Neural progenitor cell (in vitro differentiated cells): ENCODE measurements at regions not wholly inside any gene's neighbourhood (a gene's known extent, or its start where the extent isn't known, plus 50 kb on each side); places are given as distances from the start of the nearest gene placed in this dataset.

Source experiments
- DNase-seq: peaks from one replicate; pipeline ENCODE4 v3.0.0-alpha.2; 2016; ENCODE audit warnings: low spot score
- H2AFZ ChIP-seq: fragments of 200-600 bp; sonication (generic); replicated peaks from 2 replicates; pipeline ENCODE4 v1.6.1; 2016; ENCODE audit warnings: antibody characterized with exemption
- H3F3A ChIP-seq: fragments of 200-600 bp; sonication (generic); 2 replicates; pipeline ENCODE4 v1.6.1; 2016; ENCODE audit warnings: antibody characterized with exemption, low read depth
- H3K27ac ChIP-seq: fragments of 200-600 bp; sonication (generic); 2 replicates; pipeline ENCODE4 v1.5.1; 2016; ENCODE audit warnings: mild to moderate bottlenecking
- H3K27me3 ChIP-seq: fragments of 200-600 bp; sonication (generic); 2 replicates; pipeline ENCODE4 v1.6.1; 2016; ENCODE audit warnings: mild to moderate bottlenecking, moderate library complexity
- H3K36me3 ChIP-seq: fragments of 200-600 bp; sonication (generic); 2 replicates; pipeline ENCODE4 v1.5.1; 2016
- H3K4me1 ChIP-seq: fragments of 200-600 bp; sonication (generic); 2 replicates; pipeline ENCODE4 v1.6.1; 2016; ENCODE audit warnings: mixed run types
- H3K4me2 ChIP-seq: fragments of 200-600 bp; sonication (generic); 2 replicates; pipeline ENCODE4 v1.6.1; 2016
- H3K4me3 ChIP-seq: fragments of 200-600 bp; sonication (generic); 2 replicates; pipeline ENCODE4 v1.5.1; 2016
- H3K79me2 ChIP-seq: fragments of 200-600 bp; sonication (generic); 2 replicates; pipeline ENCODE4 v1.6.1; 2016; ENCODE audit warnings: low read depth
- H3K9ac ChIP-seq: fragments of 200-600 bp; sonication (generic); 2 replicates; pipeline ENCODE4 v1.6.1; 2016
- H3K9me3 ChIP-seq: fragments of 200-600 bp; sonication (generic); 2 replicates; pipeline ENCODE4 v1.5.1; 2016; ENCODE audit warnings: low read depth
- H4K20me1 ChIP-seq: fragments of 200-600 bp; sonication (generic); 2 replicates; pipeline ENCODE4 v1.6.1; 2016; ENCODE audit warnings: low read depth
- H3K27ac Mint-ChIP-seq: 3 replicates; pipeline ENCODE4 v1.8.0; 2021; ENCODE audit warnings: mixed read lengths
- H3K27me3 Mint-ChIP-seq: 2 replicates; pipeline ENCODE4 v1.8.0; 2022; ENCODE audit warnings: low read depth, mild to moderate bottlenecking, inconsistent platforms, moderate library complexity, mixed read lengths; ENCODE audit not compliant: insufficient read depth
- H3K36me3 Mint-ChIP-seq: 3 replicates; pipeline ENCODE4 v1.8.0; 2021; ENCODE audit warnings: mixed read lengths
- H3K4me1 Mint-ChIP-seq: 3 replicates; pipeline ENCODE4 v1.8.0; 2021; ENCODE audit warnings: mixed read lengths
- H3K4me3 Mint-ChIP-seq: 3 replicates; pipeline ENCODE4 v1.8.0; 2021; ENCODE audit warnings: mild to moderate bottlenecking, moderate library complexity, mixed read lengths
- H3K9me3 Mint-ChIP-seq: 3 replicates; pipeline ENCODE4 v1.8.0; 2020; ENCODE audit warnings: mixed read lengths
- EZH2 ChIP-seq: fragments of 200-600 bp; sonication (generic); IDR thresholded peaks from 2 replicates; pipeline ENCODE4 v1.6.1; 2017; ENCODE audit warnings: antibody characterized with exemption, mild to moderate bottlenecking, moderate library complexity
- EZH2phosphoT487 ChIP-seq: fragments of 200-600 bp; sonication (generic); IDR thresholded peaks from 2 replicates; pipeline ENCODE4 v1.6.1; 2017; ENCODE audit warnings: antibody characterized with exemption
- TF ChIP-seq, protein P1 (sequence below): fragments of 200-600 bp; sonication (generic); IDR thresholded peaks from 2 replicates; pipeline ENCODE4 v1.5.1; 2017; ENCODE audit warnings: antibody characterized with exemption, mild to moderate bottlenecking

DNA sequence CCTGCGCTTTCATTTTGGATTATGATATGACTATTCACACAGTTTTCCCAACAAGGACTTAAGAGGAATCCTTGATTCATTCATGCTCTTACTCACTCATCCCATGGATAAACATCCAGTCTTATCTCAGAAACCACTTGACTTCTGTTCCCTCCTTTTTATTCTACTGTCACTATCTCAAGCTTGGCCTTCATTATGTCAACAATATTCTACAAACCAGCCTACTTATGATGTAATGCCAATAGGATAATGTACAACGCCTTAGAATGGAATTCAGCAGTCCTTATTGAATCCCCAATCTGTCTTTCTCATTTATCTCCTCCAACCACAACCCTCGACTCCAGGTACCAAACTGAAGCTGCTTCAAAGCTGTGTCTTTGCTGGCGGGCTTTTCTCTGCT lies 448.5 kb downstream of the PDZRN4 start:
- Histone ChIP-seq H3K27me3 (no peaks in the 10 kb centered on the region), H3F3A (no peaks in the 10 kb centered on the region), H2AFZ (no peak overlapping the region), H3K4me1 (no peaks in the 10 kb centered on the region), H4K20me1 (no peaks in the 10 kb centered on the region), H3K36me3 (no peaks in the 10 kb centered on the region), H3K27ac (no peak overlapping the region), H3K9me3 (no peaks in the 10 kb centered on the region), H3K9ac (no peak overlapping the region), H3K4me2 (no peak overlapping the region), H3K4me3 (no peak overlapping the region), H3K79me2 (no peaks in the 10 kb centered on the region)
- Mint-ChIP-seq H3K27me3 (peaks cover 4% of the 10 kb centered on the region), H3K9me3 (peaks cover 10% of the 10 kb centered on the region), H3K27ac (no peak overlapping the region), H3K4me1 (peaks cover 9% of the 10 kb centered on the region), H3K4me3 (no peak overlapping the region), H3K36me3 (peaks cover 4% of the 10 kb centered on the region)
- no peak for DNase-seq
- TF ChIP-seq, protein P1, sequence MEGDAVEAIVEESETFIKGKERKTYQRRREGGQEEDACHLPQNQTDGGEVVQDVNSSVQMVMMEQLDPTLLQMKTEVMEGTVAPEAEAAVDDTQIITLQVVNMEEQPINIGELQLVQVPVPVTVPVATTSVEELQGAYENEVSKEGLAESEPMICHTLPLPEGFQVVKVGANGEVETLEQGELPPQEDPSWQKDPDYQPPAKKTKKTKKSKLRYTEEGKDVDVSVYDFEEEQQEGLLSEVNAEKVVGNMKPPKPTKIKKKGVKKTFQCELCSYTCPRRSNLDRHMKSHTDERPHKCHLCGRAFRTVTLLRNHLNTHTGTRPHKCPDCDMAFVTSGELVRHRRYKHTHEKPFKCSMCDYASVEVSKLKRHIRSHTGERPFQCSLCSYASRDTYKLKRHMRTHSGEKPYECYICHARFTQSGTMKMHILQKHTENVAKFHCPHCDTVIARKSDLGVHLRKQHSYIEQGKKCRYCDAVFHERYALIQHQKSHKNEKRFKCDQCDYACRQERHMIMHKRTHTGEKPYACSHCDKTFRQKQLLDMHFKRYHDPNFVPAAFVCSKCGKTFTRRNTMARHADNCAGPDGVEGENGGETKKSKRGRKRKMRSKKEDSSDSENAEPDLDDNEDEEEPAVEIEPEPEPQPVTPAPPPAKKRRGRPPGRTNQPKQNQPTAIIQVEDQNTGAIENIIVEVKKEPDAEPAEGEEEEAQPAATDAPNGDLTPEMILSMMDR = no peak
- no peak for TF ChIP-seq EZH2
- no peak for TF ChIP-seq EZH2phosphoT487

DNA sequence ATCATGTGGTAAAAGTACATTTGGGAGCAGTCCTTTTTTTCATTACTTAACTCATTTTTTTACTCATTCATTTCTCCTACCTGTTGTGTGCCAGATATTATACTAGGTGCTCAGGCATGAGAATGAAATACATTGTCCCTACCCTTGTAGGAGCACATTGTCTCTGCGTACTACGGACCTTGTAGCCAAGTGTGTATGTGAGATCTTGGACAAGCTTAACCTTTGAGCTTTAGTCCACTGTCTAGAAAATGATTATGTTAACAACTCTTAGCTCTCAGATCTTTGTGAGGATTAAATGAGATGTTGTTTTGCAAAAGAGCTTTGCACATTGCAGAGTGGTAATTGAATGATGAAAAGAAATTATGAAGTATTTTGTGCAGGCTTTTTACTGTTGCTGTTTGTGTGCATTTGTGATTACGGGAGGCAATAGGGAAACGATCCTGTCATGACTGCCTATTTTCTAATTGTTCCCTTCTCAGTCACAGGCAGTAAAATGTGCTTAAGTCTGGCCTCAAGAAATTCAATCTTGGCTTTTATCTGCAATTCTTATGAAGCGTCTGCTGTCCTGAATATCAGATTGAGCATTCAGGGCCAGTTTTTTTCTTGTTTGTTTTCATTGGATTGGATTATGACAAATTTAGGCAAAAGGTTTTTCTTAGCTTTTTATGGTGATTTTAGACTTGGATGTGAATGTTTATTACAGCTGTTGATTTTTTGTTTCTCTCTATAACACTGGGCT lies 447.7 kb downstream of the PDZRN4 start:
- H2AFZ ChIP-seq = no peak overlapping the region
- peaks cover 6% of the 10 kb centered on the region for H3K27me3 Mint-ChIP-seq

DNA sequence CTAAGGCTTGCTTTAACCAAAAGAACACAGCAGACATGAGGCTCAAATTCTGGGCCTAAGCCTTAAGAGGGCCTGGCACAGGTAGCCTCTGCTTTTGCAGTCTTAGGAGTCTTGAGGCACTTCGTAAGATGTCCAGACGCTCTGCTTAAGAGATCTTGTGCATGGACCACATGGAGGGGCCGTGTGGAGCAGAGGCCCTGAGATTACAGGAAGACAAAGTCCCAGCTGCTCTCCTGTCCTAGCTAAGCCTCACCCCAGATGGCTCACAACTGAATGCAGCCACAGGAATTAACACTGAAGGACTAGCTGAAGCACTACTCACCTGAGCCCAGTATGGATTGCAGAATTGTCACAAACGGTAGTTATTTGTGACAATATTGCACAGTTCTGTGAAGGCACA lies 446.0 kb downstream of the PDZRN4 start:
- no peaks in the 10 kb centered on the region for H3F3A ChIP-seq
- TF ChIP-seq, protein P1 = no peak
- TF ChIP-seq EZH2phosphoT487 = no peak
- TF ChIP-seq EZH2 = no peak
- Mint-ChIP-seq H3K4me3 (no peak overlapping the region), H3K9me3 (peaks cover 17% of the 10 kb centered on the region), H3K27ac (no peak overlapping the region), H3K27me3 (peaks cover 6% of the 10 kb centered on the region), H3K4me1 (peaks cover 9% of the 10 kb centered on the region), H3K36me3 (peaks cover 4% of the 10 kb centered on the region)
- no peak overlapping the region for H2AFZ ChIP-seq
- H3K4me3 ChIP-seq = no peak overlapping the region
- H3K27ac ChIP-seq = no peak overlapping the region
- no peak overlapping the region for H3K9ac ChIP-seq
- H3K27me3 ChIP-seq = no peaks in the 10 kb centered on the region
- no peaks in the 10 kb centered on the region for H4K20me1 ChIP-seq
- no peaks in the 10 kb centered on the region for H3K9me3 ChIP-seq
- H3K36me3 ChIP-seq = no peaks in the 10 kb centered on the region
- H3K79me2 ChIP-seq = no peaks in the 10 kb centered on the region
- H3K4me2 ChIP-seq = no peak overlapping the region
- DNase-seq = no peak
- H3K4me1 ChIP-seq = no peaks in the 10 kb centered on the region

More for the DNA sequence above, 447.7 kb downstream of the PDZRN4 start:
- H3K4me3 ChIP-seq = no peak overlapping the region
- H4K20me1 ChIP-seq = no peaks in the 10 kb centered on the region
- no peak overlapping the region for H3K4me2 ChIP-seq
- H3K4me1 ChIP-seq = no peaks in the 10 kb centered on the region
- H3K9me3 ChIP-seq = no peaks in the 10 kb centered on the region
- H3K27ac Mint-ChIP-seq = no peak overlapping the region
- H3K9ac ChIP-seq = no peak overlapping the region
- H3F3A ChIP-seq = no peaks in the 10 kb centered on the region
- peaks cover 15% of the 10 kb centered on the region for H3K9me3 Mint-ChIP-seq
- no peak overlapping the region for H3K27ac ChIP-seq
- no peak for TF ChIP-seq EZH2phosphoT487
- no peak for TF ChIP-seq EZH2
- TF ChIP-seq, protein P1 = no peak
- no peak for DNase-seq
- H3K36me3 Mint-ChIP-seq = peaks cover 4% of the 10 kb centered on the region
- H3K79me2 ChIP-seq = no peaks in the 10 kb centered on the region
- H3K36me3 ChIP-seq = no peaks in the 10 kb centered on the region
- peaks cover 9% of the 10 kb centered on the region for H3K4me1 Mint-ChIP-seq
- H3K27me3 ChIP-seq = no peaks in the 10 kb centered on the region
- H3K4me3 Mint-ChIP-seq = no peak overlapping the region
